Medulla oblongata (tissue), 1 donor: ENCODE measurements at regions not wholly inside any gene's neighbourhood (a gene's known extent, or its start where the extent isn't known, plus 50 kb on each side); places are given as distances from the start of the nearest gene placed in this dataset.
A peak's percentile ranks its signal among the peaks of the same experiment; 100 is the strongest.

ENCODE experiments used
- DNase-seq: peaks from one replicate; pipeline ENCODE4 v3.0.0-alpha.2; 2015; ENCODE audit errors: extremely low spot score

DNA sequence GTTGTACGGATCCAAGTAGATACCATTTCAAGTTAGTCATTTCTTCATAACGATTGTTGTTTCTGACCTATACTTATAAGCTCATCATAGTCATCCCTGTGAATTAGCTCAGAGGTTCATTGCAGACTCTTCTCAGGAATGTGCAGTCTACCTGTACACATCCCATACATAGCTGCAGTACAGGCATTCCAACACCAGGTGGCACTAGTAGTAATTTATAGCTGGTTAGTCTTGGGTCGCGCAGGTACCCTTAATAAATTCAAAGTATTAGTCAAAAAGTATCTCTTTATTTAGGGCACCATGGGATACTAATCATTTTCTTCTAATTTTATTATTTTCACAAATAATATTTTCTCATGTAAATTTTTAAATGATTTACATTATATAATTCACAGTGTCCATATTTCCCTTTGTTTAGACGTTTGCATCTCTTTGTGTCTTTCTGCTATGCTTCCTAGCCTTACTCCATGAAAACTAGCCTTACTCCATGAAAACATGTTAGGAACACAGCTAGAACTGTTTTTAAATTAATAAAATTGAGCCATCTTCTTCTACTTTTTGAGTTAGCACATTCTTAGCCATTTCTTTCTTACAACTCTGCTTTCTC is 128.6 kb upstream of the FAM83B start:
- peak; percentile 63 for DNase-seq

GRCh38 chr6:54718541-54719023 is 128.0 kb upstream of the FAM83B start:
- DNase-seq, result peak; percentile 27

DNA sequence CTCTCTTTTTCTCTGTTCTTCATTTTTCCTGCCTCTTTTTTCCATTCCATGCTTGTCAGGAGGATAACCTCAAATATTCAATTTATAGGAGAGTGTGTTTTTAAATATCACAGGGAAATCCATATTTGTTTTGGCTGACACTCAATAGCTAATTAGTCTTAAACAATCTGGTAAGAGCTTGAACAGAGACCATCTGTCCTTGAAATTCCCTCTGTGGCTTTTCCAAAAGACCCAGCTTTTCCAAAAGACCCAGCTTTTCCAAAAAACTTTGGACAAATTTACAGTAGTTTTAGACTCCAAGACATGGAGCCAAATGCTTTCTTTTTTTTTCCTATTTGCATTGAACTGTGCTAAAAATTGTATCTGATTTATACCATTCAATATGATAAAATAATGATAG is 127.4 kb upstream of the FAM83B start:
- no peak for DNase-seq

DNA sequence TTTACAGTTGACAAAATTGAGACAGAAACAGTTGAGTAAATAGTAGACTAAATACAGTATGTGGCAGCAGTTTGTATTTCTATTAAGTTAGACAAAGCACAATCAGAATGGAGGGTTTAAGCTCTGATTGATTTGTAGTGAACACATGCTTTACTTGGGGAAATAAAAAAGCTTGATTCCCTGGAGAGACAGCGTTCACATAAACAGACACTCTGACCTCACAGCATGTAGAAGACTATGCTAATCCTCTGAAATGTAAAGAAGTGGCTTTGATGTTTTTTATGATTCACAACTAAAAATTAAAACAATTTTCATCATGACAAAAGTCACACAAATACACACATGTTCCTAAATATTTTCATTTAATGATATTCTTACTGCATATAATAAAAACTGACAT is 126.9 kb upstream of the FAM83B start:
- no peak for DNase-seq

GRCh38 chr6:54722328-54722727 is 124.2 kb upstream of the FAM83B start:
- no peak for DNase-seq

DNA sequence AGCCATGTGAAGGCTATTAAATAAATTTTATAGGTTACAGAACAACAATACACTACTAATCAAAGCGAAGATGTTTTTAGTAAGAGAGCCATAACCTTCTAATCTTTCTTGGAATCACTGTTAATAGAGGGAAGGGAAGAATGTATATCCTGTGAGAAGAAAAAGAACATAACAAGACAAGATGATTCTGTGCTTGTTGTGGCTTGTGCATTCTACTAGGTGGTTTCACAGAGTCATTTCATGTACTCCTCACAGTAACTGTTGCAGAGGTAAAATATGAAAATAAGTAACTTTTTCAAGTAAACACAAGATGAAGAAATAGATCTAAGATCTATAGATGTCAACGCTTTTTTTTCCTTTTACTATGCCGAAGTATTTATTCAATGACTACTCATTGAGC is 116.9 kb upstream of the FAM83B start:
- DNase-seq, result no peak

DNA sequence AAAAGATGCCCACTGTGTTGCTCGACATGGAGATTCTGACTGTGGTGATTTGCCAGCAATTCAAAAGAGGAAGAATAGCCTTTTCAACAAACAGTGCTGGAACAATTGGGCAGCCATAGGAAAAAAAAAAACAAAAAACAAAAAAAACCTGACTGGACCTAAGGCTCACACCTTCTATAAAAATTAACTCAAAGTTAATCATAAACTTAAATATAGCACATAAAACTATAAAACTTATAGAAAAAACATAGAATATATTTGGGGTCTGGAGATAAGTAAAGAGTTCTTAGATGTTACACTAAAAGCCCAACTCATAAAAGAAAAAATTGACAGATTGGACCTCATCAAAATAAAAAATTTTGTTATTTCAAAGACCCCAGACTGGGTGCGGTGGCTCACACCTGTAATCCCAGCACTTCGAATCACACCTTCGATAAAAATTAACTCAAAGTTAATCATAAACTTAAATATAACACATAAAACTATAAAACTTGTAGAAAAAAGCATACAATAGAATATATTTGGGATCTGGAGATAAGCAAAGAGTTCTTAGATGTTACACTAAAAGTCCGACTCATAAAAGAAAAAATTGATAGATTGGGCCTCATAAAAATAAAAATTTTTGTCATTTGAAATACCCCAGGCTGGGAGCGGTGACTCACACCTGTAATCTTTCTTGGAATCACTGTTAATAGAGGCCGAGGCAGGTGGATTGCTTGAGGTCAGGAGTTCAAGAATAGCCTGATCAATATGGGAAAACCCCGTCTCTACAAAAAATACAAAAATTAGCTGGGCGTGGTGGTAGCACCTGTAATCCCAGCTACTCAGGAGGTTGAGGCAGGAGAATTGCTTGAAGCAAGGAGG is 115.6 kb upstream of the FAM83B start:
- no peak for DNase-seq

- no peak for DNase-seq
These were observed 109.3 kb upstream of the FAM83B start for GRCh38 chr6:54737247-54737646.

GRCh38 chr6:54747955-54748354 is 98.6 kb upstream of the FAM83B start:
- no peak for DNase-seq

DNA sequence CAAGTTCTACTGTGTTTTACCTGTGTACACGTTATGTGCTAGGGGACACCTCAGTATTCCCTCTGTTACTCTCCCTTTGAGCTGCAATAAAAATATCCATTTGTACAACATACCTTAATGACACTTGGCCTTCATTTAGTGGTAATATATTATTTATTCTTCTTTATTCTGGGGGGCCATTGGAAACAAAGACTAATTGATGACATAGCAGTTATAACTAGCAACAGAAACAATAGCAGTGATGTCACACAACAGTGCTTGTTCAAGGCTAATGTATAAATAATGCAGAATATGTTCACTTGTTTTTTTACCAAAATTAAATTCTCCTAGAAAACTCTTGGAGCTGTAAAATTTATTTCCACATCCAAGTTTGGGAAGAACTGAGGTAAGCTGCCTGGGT is 92.2 kb upstream of the FAM83B start:
- no peak for DNase-seq

DNA sequence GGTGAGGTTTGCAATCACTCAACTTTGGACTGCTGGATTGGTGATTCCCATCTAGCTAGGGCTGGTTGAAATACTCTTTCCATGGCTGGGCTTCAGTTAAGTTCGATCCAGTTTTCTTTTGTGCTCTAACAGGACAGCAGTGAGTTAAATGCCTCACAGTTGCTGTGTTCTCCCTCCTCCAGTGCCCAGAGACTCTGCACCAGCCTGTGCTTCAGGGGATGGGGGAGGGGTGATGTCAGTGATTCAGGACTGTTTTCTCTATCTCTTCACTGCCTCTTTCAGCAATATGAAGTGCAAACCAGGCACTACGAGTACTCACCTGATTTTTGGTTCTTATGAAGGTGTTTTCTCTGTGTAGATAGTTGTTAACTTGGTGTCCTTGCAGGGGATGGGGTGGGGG is 88.2 kb upstream of the FAM83B start:
- no peak for DNase-seq

DNA sequence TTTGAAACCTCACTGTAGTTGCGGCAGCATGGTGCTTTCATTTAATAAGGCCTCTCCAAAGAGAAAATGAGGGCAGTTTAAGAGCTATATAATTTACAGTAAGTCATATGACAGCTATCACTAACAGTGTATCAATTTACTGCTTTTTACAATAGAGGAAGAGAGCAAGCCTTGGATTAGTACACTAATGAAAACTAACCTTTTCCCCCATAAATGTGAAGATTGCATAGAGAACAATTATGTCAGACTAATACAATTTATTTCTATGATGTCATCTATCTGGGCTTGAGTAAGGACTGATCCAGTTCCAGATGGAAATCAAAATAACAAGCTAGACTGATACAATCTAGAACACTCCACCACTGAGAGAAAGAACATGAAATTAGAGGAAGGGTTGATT is 78.1 kb upstream of the FAM83B start:
- no peak for DNase-seq

- no peak for DNase-seq
These were observed 76.2 kb upstream of the FAM83B start for GRCh38 chr6:54770328-54770727.

DNA sequence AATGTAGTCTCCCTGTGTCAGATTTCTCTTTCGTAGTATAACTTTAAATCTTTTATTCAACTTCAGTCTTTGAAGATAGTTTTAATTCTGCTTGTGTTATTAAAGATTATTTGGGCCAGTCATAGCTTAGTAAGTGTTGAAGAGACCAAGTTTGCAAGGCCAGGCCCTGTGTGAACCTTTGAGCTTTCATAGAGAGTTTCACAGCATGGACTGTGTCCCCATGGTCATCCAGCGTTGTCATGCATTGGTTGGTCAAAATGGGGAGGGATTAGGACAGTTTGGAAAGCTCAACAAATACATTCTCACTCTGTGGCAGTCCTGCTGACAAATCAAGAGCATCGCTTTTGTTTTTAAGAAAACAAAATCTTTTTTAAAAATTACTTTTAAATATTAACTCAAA is 74.6 kb upstream of the FAM83B start:
- no peak for DNase-seq

- no peak for DNase-seq
These were observed 74.0 kb upstream of the FAM83B start for GRCh38 chr6:54772610-54773009.

- DNase-seq, result no peak
These were observed 71.0 kb upstream of the FAM83B start for GRCh38 chr6:54775576-54775975.

- DNase-seq, result no peak
These were observed 69.7 kb upstream of the FAM83B start for GRCh38 chr6:54776891-54777290.

DNA sequence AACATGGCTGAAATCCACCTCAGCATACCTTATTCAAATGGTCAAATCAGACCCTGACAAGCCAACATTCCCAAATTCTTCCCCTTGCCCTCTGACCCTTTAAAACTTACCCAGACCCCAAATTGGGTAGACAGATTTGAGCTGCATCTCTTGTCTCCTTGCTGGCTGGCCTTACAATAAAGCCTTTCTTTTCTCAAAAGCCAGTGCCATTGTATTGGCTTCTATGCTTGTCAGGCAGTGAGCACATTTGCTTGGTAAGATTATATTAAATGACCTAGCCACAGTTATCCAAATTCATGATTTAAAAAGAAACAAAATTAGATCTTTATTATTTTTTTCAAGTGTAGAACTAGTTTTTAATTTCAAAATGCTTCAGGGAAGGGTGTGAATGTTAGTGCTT is 67.8 kb upstream of the FAM83B start:
- peak; percentile 51 for DNase-seq

DNA sequence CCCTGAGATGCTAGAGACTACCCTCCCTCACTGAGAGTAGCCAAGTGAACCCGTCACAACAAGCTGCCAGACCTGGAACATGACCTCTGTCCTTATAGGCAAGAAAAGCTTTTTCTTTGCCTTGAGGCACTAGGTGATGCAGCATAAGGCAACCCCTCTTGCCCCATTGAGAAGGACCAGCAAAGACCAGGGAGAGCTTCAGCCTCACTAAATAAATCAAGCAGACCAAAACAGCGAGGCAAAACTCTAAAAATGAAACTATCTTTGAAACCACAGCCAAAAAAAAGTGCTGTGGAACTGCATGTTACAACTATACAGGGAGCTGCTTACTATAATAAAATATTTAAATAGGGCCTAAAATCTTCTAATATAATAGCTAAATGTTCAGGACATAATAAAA is 62.6 kb upstream of the FAM83B start:
- DNase-seq, result no peak

DNA sequence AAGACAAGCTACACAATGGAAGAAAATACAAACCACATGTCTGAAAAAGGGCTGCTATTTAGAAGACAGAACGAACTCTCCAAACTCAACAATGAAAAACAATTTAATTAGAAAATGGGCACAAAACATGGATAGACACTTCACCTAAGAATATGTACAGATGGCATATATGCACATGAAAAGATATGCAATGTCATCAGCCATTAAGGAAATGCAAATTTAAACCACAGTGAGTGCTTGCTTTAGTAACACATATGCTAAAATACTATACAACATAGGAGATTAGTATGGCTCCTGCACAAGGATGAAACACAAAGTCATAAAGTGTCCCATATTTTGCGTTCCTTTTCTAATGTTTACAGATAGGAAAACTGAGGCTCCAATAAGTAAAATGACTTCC is 60.4 kb upstream of the FAM83B start:
- DNase-seq, result no peak

DNA sequence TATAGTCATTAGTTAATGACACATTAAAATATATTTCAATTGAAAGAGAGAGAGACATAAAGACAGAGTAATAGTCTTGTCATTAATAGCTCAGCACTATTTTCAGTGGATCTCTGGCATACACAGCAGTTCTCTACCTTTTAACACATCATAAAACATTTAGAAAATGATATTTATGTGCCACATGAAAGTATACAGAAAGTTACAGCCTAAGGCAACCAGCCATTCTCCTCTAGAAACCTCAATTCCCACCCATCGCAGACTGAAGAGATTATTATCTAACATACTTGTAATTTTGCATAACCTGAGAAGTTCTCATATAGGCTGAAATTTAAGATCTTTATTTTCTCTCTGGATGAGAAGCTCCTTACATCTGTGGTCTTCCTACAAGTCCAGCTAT is 58.7 kb upstream of the FAM83B start:
- no peak for DNase-seq
